HG03558 (cell line): ENCODE measurements at regions not wholly inside any gene's neighbourhood (a gene's known extent, or its start where the extent isn't known, plus 50 kb on each side); places are given as distances from the start of the nearest gene placed in this dataset.
"Not testable (repeated sequence)": the region's sequence is repeated elsewhere in the genome, so short reads cannot be mapped to it uniquely, and the experiment has no call there.

Experiments used
- ATAC-seq: cut with Tn5 transposase; IDR thresholded peaks from one replicate; pipeline ENCODE4 v1.9.1; 2021; ENCODE audit warnings: moderate number of reproducible peaks; ENCODE audit not compliant: unreplicated experiment; ENCODE audit errors: extremely low read depth

GRCh38 chr7:136266457-136266856, 289.3 kb upstream of the MTPN start:
- ATAC-seq = no peak

- ATAC-seq = not testable (repeated sequence)
Observed at GRCh38 chr7:136264304-136264703, 287.1 kb upstream of the MTPN start.

GRCh38 chr7:136263112-136263860, 286.1 kb upstream of the MTPN start:
- ATAC-seq = not testable (repeated sequence)

GRCh38 chr7:136260591-136260990, 283.4 kb upstream of the MTPN start:
- ATAC-seq = not testable (repeated sequence)

- no peak for ATAC-seq
Observed at GRCh38 chr7:136259074-136259473, 281.9 kb upstream of the MTPN start.

- no peak for ATAC-seq
Observed at GRCh38 chr7:136256491-136256890, 279.3 kb upstream of the MTPN start.

- ATAC-seq = no peak
Observed at GRCh38 chr7:136254148-136254547, 277.0 kb upstream of the MTPN start.

- ATAC-seq = no peak
Observed at GRCh38 chr7:136251826-136252225, 274.7 kb upstream of the MTPN start.

- ATAC-seq = no peak
Observed at GRCh38 chr7:136247211-136247610, 270.1 kb upstream of the MTPN start.

GRCh38 chr7:136245327-136246004, 268.3 kb upstream of the MTPN start:
- ATAC-seq = no peak

GRCh38 chr7:136234040-136234439, 256.9 kb upstream of the MTPN start:
- ATAC-seq = no peak

GRCh38 chr7:136230210-136230609, 253.1 kb upstream of the MTPN start:
- no peak for ATAC-seq

- ATAC-seq = no peak
Observed at GRCh38 chr7:136229790-136230189, 252.6 kb upstream of the MTPN start.

- no peak for ATAC-seq
Observed at GRCh38 chr7:136228171-136228570, 251.0 kb upstream of the MTPN start.

GRCh38 chr7:136214356-136214755, 237.2 kb upstream of the MTPN start:
- ATAC-seq = no peak

- no peak for ATAC-seq
Observed at GRCh38 chr7:136213012-136213411, 235.9 kb upstream of the MTPN start.

GRCh38 chr7:136210664-136211063, 233.5 kb upstream of the MTPN start:
- ATAC-seq = no peak

GRCh38 chr7:136210079-136210478, 232.9 kb upstream of the MTPN start:
- no peak for ATAC-seq

GRCh38 chr7:136205956-136206355, 228.8 kb upstream of the MTPN start:
- no peak for ATAC-seq

GRCh38 chr7:136198168-136198567, 221.0 kb upstream of the MTPN start:
- ATAC-seq = no peak

GRCh38 chr7:136194878-136195277, 217.7 kb upstream of the MTPN start:
- no peak for ATAC-seq

- no peak for ATAC-seq
Observed at GRCh38 chr7:136193940-136194339, 216.8 kb upstream of the MTPN start.
